ENCODE measurements at regions not wholly inside any gene's neighbourhood (a gene's known extent, or its start where the extent isn't known, plus 50 kb on each side); places are given as distances from the start of the nearest gene placed in this dataset.
"Not testable (repeated sequence)": the region's sequence is repeated elsewhere in the genome, so short reads cannot be mapped to it uniquely, and the experiment has no call there.

DNA sequence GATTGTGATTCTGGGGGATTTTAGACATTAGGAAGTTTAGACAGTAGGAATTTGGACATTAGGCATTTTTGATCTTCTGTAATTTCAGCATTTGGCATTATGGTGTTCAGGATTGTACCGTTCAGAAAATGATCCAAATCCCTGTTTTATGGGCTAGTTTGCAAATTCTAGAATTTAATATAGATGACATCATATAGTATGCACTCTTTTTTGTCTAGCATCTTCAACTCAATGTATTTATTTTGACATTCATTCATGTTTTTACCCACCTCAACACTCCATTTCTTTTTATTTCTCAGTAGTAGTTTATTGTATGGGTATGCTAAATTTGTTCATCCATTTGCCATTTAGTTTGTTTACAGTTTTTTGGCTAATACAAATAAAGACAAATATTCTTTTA, 105.3 kb upstream of the ZPLD1 start:
- no peak for DNase-seq (ENCODE audit: low read depth)

DNA sequence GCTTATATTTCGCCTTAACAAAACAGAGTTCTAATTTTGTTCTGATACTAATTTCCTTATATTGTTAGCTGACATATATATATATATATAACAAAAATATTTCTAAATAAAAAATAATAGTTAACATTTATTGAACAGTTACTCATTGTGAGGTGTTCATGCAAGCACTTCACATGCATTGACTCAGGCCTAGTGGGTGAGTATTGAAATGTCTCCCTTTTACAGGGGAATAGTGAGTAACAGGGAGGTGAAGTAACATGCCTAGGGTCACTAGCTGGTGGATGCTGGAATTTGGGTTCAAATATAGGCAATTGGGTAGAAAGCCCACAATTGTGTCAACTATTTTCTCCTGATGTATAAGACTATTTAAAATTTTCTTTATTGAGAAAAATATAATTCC, 102.6 kb upstream of the ZPLD1 start:
- DNase-seq (ENCODE audit: low read depth) = no peak

DNA sequence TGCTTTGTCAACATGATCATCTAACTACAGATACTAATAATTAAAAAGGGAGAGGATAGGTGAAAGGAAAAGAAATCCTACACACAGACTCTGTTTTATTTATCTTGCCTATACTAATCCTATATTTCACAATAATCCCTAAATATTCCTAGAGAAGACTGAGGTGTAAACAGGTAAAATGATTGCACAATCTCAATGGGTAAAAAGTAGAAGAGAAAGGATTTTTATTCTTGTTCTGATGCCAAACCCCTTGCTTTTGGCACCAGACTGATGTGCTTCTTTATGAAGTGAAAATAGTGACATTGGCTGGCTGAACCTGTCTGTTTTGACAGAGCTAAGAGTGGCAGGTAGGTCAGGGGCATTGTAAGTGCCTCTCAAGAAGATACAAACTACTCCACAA, 101.9 kb upstream of the ZPLD1 start:
- no peak for DNase-seq (ENCODE audit: low read depth)

DNA sequence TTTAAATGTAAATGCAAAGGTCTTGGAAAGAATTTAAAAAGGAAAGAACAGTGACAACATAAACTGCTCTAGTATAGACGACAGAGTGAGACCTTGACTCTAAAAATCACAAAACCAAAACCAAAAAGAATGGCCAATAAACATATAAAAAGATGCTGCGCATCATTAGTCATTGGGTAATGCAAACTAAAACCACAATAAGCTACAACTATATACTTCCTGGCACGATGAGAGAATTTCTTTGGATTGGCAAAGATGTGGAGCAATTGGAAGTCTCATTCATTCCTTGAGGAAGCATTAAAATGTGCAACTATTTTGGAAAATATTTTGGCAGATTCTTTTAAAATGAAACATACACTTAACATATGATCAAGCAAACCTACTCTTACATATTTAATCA, 98.7 kb upstream of the ZPLD1 start:
- DNase-seq (ENCODE audit: low read depth) = no peak

DNA sequence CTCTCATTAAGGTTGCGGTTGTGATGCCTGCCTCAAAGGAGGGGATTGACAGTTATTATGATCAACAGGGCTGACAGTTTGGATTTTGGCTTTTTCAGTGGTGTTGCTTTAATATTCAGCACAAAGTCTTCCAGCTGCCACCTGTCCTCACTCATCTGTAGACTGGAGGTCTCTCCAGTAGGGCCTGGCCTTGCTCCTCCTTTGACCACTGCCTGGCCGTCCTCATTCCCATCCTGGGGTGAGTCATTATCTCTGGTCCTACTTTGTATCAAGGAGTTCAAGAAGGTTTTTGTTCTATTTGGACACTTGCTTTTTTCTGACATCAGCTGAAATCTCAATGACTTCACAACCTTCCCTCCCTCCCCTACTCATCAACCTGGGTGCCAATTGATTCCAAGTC, 95.1 kb upstream of the ZPLD1 start:
- no peak for DNase-seq (ENCODE audit: low read depth)

DNA sequence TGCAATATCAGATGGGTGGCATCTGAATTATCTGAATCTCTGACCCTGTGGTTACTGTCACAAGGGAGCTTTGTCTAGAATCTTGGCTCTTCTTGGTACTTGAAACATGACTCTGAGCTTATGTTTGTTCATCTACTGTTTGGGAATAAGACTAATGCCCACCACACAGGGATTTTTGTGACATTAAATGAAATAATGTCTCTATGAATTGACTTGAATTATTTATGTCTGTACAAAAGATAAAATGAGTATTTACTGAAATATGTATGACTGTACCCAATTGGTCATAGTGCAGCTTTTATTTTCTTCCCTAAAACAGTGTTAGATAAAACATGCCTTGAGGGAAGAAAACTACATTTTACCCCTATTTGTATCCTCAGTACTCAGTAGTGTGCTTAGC, 87.9 kb upstream of the ZPLD1 start:
- DNase-seq (ENCODE audit: low read depth) = peak; percentile 68

DNA sequence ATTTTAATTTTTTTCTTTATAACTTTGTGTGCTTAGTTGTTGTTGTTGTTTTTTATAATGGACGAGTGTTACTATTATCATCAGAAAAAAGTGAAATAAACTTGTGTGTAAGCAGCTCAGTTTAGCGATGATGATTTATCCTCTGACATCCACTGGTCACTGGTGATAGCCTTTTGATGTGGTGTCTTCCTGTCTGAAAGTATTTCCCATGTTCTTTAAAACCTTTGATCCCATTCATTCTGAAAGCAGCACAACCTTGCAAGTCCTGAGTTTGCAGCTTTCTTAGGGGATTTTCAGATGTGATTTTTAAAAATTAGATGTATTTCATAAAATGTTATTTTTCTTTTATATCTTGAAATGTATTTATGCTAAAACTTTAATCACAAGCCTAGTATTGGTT, 85.9 kb upstream of the ZPLD1 start:
- no peak for DNase-seq (ENCODE audit: low read depth)

DNA sequence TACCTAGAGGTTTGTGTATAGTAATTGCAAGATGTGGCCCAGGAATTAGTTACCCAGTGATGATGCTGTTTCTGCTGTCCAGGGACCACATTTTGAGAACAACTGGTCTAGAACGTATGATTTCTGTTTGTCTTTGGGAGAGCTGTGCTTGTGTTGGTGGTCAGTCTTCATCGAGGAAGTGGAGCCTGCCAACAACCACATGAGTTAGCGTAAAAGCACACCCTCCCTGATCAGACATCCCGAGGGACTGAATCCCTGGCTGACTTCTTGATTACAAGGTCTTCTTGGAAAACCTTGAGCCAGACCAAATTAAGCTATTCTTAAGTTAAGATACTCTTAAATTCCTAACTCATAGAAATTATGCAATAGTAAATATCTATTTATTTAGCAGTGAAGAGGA, 81.7 kb upstream of the ZPLD1 start:
- DNase-seq (ENCODE audit: low read depth) = no peak

DNA sequence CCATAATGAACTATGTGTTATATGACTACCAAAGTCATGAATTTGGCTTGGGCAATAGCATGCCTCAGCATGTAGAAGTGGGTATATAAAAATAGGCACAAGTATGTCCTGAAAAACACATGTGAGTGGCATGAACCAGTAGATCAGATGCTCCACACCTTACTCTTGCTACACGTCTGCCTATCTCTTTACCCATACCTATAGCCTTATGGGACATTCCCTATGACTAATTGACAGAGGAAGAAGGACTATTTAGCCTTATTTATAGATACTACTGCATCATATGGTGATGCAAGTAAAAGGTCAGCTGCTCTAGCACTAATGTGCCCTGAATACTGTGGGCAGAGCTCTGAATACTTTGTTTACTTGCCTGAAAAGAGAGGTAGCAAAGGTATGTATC, 81.0 kb upstream of the ZPLD1 start:
- DNase-seq (ENCODE audit: low read depth) = no peak

DNA sequence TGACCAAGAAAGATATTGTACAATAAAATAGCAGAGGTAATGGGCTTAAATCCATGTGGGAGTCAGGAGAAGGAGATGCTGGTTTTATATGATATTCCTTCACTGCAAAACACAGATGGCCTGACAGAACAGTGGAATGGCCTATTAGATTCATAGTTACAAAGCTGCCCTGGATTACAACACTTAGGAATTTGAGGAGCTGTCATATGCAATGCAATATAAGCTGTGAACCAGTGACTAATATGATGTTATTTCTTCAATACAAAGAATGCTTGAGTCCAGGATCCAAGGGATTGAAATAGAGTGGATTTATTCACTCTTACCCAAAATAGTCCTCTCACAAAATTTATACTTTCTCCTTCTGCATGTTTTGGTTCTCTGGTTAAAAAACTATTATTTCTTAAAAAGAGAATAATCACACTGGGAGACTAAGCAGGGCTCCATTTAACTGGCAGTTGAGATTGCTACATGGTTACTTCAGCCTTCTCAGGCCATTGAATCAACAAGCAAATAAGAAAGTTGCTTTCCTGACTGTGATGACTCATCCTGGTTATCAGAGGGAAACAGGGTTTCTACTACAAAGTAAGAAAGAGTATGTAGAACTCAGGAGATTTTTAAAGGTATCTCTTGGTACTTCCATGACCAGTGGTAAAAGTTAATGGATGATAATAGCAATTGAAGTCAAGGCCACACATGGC, 79.8 kb upstream of the ZPLD1 start:
- DNase-seq (ENCODE audit: low read depth) = peak; percentile 87

DNA sequence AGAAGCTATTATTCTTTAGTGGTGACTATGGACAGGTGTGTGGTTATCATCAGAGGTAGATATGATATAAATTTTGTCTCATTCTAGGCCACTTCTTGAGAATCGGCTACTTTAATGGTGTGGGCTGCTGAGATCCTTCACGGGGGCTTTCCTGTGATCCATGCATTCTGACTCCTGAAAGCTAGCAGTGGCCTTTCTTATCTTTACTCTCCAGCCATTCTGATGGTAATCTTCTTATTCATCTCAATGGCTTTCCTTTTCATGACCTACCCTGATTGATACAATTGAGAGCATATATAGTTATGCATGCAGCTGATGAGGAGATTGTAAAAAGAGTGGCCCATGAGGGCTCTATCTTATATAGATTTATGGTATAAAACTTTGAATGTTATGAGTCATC, 78.3 kb upstream of the ZPLD1 start:
- DNase-seq (ENCODE audit: low read depth) = no peak

DNA sequence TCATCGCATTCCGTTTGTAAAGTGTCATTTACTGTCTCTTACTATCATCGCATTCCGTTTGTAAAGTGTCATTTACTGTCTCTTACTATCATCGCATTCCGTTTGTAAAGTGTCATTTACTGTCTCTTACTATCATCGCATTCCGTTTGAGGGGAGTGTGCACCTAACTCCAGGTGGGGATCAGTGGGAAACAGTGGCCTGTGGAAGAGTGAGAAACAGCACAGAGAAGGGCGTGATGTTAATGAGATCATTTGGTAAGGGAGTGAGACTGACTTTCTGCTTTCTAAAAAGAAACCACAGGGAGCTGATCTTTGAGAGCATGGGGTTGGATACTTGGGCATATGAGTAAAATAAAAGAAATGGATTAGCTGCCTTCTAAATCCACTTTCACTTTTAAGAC, 77.5 kb upstream of the ZPLD1 start:
- not testable (repeated sequence) for DNase-seq (ENCODE audit: low read depth)

DNA sequence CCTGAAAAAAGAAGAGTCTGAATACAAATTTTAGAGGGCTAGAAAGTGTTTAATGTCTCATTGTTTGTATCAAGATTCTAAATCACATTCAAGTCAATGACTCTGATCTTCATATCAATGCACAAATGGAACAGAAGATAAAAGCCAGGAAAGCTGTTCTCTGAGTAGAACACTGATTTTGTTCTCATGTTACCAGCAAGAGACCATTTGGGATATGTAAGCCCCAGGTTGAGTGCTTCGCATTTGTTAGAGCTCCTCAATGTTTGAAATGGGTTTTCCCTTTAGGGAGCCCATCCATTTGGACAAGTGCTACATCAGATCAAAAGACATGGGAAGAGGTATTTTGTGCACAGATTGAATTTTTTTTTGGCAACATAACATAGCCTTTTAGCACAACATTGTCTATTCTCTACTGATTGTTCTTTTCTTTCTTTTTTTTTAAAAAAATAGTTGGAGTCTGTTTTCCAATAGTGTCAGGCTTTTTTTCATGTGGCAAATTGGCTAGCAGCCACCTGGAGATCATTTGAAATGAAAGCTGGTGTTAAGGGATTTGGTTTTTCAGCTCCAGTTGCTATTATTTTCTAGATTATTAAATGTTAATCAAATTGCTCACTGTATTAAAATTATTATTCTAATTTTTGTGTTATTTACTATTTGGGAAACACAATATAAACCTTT, 74.5 kb upstream of the ZPLD1 start:
- DNase-seq (ENCODE audit: low read depth) = no peak

DNA sequence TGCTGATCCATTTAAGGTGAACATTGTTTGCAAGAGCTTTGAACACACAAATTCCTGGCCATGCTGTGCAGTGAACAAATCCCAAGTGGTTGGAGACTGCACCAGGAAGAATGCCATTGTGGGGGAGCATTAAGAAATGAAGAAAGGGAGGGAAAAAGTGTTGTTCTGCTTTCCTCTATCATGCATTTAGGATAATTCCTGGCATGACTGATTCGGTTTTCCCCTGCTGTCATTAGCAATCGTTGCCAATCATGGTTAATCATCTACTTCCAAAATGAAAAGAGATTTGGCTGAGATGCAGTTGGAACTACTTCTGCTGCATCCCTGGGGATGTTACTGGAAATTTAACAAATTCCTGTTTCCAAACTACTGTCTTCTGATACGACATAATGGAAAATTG, 73.7 kb upstream of the ZPLD1 start:
- DNase-seq (ENCODE audit: low read depth) = no peak

DNA sequence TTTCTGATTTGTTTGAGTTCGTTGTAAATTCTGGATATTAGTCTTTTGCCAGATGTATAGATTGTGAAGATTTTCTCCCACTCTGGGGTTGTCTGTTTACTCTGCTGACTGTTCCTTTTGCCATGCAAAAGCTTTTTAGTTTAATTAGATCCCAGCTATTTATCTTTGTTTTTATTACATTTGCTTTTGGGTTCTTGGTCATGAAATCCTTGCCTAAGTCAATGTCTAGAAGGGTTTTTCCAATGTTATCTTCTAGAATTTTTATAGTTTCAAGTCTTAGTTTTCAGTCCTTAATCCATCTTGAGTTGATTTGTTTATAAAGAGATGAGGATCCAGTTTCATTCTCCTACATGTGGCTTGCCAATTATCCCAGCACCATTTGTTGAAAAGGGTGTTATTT, 68.7 kb upstream of the ZPLD1 start:
- DNase-seq (ENCODE audit: low read depth) = not testable (repeated sequence)

DNA sequence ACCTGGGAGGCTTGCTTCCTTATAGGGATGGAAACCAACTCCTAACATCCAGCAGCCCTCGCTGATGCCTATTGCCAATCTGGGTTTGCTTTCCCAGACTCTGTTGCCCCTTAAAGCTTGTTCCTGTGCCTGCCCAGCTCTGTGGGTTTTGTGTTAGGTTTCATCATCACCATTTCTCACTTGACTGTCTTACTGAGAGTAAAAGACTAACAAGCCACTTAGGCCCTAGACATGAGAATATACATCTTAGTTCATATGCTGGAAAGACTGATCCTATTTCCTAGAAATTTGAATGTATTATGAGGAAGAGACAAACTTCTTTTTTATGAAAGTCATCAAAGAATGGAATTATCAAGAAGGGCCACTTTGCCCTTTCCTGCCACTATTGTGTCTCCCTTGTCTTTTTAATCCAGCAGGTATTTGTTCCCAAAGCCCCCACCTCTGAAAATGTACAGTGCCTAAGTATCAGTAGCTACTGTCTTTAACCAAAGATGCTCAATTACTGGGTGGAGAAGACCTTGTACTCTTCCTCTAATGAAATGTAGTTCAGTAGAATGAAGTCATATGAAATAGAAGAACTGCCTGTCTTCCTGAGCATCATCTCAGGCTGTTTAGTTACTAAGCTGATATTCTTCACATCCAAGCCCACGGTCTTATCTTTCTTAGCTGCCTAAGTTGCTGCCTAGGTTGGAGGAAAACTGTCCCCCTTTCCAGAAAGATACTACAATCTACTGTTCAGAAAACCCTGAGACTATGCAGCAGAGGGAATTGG, 59.8 kb upstream of the ZPLD1 start:
- no peak for DNase-seq (ENCODE audit: low read depth)

DNA sequence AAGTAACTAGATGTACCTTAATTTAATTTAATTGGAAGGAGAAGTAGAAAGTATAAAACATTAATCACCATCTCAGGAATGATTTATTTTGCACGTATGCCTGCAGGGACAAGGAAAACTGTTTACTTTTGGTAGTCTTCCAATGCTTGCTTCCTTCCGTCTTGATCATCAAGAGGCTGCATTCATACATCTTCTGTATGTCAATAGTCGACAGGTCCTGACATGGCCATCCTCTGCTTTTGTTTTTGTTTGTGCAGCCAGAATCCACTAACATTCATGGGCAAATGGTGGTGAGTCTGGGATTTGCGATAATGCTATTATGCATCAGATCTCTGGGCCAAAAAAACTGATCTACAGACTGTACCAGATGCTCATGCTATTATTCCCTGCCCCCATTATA, 56.6 kb upstream of the ZPLD1 start:
- peak; percentile 36 for DNase-seq (ENCODE audit: low read depth)

DNA sequence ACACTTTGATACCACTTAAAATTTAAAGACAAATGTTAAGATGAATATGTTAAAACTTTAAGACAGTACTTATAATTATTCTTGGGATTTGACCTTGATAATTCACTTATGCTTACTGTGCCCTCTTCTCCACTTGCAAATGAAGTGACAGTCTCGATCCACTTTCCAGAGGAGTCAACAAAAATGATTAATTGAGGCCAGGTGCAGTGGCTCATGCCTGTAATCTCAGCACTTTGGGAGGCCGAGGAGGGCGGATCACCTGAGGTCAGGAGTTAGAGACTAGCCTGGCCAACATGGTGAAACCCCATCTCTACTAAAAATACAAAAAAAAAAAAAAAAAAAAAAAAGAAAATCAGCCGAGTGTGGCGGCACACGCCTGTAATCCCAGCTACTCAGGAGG, 52.6 kb upstream of the ZPLD1 start:
- DNase-seq (ENCODE audit: low read depth) = not testable (repeated sequence)

Data from M059J (cell line).